Stimulated activated CD4-positive, alpha-beta T cell treated with anti-CD3 and anti-CD28 coated beads, TNF-alpha, amount 100 ng/mL, for 1 hour (primary cell): ENCODE measurements at regions not wholly inside any gene's neighbourhood (a gene's known extent, or its start where the extent isn't known, plus 50 kb on each side); places are given as distances from the start of the nearest gene placed in this dataset.

Experiments
- DNase-seq, 3 donors: peaks; one replicate each; pipeline ENCODE4 v3.0.0-alpha.2; 2020; ENCODE audit warnings: low read depth in 3 of 3, low spot score in 1 of 3

DNA sequence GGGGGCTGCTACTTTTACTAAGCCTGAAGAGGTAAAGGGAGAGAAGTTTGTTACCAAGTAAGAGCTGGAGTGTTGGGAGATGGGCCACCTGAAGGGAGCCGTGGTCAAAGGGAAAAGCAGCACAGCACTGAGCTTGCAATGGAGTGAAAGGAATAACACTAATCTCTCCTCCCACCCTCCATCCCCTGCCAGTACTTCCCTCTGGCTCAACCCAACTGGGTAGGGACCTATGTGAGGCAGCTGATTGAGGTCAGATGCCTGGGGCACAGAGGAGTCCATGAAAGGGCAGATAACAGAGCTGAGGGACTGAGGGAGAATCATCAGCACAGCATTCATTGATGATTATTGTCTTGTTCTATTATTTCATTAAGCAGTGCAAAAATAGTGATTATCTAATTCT, 212.4 kb upstream of the TBC1D5 start:
- no peak for DNase-seq

DNA sequence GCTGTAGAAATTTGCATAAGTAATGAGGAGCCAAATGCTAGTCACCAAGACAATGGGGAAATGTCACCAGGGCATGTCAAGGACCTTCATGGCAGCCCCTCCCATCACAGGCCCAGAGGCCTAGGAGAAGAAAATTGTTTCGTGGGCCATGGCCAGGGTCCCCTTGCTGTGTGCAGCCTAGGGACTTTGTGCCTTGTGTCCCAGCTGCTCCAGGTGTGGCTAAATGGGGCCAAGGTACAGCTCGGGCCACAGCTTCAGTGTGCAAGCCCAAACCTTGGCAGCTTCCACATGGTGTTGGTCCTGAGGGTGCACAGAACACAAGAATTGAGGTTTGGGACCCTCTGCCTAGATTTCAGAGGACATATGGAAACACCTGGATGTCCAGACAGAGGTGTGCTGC, 208.8 kb upstream of the TBC1D5 start:
- no peak for DNase-seq

DNA sequence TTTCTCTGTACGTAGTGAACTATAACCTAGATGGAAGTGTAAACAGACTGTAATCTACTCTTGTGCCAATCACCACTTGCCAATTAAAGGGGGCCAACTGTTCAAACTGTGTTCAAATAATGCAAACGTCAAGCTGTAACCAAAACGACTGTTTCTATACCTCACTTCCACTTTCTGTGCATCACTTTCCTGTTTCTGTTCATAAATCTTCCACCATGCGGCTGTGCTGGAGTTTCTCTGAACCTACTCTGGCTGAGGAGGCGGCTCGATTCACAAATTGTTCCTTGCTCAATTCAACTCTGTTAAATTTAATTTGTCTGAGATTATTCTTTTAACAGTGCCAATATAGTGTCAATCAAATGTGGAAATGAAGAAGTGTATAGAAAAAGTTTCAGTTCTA, 206.7 kb upstream of the TBC1D5 start:
- no peak for DNase-seq

DNA sequence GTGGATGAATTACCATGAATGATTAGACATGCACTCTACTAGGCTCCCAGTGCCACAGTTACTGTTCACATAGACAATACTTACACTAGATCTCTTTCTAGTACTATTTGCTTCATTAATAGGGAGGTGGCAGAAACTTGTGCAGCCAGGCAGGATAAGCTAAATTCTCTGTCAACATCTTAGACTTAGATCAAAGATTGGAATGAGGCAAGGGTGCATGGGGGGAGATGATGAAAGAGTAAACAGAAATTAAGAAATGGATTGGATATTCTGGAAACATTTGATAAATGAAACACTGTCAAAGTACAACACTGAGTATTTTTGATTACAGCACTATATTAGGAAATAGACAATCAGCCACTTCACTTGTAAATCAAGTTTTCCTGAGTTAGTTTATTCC, 205.4 kb upstream of the TBC1D5 start:
- no peak for DNase-seq

DNA sequence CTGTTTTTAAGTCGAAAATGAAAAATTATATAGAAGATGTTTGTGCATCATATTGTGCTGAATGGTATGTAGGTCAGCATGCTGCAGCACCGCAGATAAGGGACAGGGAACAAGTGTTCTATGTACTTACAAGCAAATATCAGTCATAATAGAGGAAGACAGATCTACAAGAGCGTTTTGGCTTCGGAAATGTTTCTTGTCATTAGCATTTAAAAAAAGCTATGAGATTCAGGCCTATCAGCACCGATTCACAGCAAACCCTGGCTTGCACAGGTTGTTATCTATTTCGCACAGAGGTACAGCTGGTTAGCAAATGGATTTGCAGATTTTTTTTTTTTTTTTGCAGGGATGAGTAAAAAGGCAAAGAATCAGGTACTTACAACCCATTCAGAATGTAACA, 204.2 kb upstream of the TBC1D5 start:
- DNase-seq: no peak

DNA sequence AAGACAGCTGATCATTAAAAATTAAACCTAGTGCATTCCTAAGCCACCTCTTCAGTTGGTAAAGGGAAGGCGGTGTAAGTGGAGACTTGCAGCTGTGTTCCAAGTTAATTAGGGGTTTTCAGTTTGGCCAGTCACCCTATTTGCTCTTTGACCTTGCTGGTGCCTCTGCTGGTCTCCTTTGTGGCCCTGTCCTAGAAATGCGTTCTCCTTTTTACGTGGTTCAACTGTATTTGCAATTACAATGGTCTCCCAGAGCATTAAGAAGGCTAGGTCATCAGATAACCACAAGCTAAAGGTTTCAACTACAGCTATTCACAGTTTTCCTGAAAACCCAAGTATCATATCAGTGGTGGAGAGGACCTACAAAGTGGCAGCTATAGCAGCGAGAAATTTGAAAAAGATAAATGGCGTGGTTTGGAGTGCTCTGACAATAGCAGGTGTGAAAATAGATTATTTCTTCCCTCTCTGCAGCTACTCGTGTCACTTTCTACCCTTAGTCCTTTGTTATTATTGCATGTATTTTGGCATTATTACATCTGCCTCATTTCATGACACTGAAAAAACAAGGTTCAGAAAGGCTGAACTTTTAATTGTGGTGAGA, 203.5 kb upstream of the TBC1D5 start:
- no peak for DNase-seq

DNA sequence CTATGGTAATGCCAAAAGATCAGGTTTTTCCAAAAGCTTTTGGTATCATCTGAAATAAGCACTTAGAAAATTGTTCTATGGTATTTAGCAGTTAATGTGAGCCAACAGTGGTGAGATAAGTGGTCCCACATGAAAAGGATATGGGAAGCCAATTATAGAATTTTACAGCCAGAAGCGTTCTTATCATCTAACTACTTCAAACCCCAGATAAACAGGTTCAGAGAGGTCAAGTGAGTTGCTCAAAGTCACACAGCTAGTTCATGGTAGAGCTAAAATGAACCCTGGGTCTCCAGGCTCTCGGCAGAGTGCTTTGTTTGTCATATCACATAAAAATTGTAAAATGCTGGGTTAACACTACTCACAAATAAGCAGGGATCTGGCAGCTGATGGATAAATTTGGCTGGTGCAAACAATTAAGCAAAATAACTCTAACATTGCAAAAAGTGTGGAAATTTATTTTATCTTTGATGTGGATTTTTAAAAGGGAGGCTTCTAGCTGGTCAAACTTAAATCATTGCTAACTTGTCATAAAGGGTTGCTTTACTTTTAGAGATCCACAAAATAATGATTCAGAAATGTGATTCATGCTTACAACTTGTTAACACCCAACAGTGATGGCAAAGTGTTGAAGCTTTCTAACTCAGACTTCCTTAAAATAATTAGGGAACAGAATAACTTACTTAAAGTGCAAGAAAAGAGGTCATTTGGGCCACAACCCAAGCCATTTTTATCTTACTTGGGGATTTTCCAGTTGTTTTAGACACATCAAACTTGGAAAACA, 202.8 kb upstream of the TBC1D5 start:
- DNase-seq: no peak

DNA sequence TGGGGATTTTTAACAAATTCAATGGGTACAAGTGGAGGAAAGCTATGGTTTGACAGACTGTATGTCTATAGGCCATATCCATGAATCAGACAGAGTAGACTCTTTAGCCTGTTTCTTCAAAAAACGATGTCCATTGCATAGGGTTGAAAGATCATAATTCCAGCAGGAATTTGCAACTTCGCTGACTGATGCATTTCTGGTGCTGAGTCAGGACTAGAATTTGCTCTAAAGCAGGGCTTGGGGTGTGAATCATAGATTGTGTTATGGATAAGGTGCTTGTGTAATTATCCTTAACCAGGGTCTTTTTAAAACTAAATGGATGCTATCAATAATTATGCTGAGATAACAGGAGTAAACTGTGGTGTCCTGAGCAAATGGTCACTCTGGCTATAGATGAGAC, 200.4 kb upstream of the TBC1D5 start:
- no peak for DNase-seq

DNA sequence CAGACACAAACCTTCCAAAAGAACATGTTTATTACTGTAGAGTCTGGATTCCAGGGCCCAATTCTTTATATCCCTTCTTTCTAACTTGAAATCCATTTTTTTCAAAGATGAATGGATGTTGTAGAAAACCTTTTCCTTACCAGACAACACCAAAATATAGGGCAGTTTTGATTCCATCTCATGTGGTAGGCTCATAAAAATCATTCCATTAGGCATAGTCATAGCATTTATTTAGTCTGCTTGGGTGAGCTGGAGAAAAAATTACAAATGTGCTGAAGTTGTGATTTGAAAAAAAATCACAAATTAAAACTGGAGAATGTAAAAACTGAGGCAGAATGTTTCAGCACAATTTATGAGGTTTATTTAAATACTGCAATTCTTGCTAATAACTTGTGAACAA, 199.3 kb upstream of the TBC1D5 start:
- DNase-seq: no peak

DNA sequence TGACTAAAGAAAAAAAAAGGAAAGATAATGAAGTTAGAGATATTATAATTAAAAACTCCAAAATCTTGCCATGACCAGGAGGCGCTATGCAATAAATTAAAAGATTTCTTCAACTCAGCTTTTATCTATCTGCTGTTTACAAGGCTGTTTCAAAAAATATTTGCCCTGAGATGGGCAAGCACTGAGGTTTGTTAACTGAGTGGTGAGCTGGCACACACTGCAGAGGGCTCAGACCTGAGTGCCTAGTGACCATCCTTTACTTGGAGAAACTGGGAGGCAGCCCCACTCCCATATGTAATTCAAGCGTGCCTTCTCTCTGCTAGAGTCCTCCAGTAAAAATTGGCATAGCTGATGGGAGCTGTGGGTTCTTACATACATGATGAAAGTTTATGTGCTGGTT, 198.7 kb upstream of the TBC1D5 start:
- no peak for DNase-seq

DNA sequence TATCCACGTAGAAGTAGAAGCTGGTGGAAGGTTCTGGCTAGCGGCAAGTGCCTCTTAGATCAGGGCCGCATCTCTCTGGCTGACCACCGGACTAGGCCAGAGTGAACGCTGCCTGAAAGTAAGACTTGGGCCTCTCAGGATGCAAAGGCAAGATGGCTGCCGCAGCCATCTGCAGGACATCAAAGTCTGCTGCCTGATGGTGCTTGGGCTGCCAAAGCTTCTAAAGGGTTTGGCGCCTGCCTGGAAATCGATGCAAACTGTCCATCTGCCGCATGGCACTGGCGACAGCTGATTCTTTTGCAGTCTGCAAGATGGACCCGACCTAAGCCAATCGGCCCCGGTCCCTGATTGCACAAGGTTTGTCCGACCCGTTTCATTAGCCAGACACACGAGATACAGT, 196.7 kb upstream of the TBC1D5 start:
- no peak for DNase-seq

DNA sequence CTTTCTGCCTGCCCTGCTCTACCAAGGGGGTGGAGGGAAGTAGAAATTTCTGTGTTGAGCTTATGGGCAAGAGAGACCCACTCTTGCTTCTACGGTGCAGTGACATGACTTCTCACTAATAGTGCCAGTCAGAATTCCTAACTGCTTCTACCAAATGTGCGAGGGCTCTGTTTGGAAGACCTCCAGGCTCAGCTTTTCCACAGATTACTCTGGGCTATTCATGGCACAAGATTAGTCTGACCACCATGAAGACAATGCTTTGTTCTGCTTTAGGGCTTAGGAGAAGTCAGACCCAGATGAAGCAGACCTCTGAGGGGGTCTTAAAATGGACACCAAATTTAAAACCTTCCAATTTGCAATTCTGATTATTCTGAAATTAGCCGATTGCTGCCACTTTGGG, 195.9 kb upstream of the TBC1D5 start:
- no peak for DNase-seq

DNA sequence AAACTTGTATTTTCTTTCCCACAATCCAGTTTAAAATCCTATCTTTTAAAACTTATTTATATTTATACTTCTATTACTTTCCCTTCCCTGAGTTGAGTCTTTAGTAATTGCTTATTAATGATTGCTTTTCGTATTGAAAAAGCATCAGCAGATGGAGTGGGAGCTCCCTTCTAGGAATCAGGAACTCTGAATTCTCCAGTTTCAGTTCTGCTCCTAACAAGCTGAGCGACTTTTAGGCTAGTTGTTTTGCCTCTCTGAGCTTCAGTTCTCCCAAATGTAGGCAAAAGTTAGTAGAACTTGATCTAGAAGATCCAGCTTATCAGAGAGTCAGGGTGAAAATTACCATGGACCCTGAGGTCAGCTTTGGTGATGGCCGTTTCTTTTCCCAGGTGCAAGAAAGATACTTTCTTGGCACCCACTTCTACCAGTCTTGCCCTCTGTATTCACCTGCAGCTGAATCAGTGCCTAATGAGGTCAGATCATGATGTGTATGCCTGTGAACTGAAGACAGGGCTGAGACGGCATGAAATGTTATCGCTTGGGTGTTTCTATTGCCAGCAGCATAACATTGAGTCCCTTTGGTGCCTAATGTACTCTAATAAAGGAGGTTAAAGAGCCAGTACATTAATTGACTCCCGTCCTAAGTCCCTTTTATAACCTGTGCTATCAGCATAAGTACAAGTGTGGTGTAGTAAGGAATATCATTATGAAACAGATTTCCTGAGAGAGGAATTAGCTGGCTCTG, 194.5 kb upstream of the TBC1D5 start:
- DNase-seq: no peak

DNA sequence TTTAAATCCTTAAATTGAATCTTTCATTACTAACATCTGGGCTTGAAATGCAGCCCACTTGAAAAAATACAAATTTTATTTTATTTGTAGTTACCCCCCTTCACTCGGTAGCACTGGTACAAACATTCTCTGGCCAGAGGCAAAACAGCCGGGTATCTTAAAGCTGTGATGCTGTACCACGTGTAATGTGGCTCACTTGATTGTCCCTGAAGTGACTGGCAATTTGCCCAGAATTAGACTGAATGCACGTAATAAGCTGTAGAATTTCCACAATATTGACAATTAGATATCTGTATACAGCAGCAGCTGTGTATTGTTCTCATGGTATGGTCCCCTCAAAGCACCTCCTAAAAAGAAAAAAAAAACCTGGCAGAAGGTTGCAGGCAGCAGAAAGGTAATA, 192.8 kb upstream of the TBC1D5 start:
- DNase-seq: no peak

DNA sequence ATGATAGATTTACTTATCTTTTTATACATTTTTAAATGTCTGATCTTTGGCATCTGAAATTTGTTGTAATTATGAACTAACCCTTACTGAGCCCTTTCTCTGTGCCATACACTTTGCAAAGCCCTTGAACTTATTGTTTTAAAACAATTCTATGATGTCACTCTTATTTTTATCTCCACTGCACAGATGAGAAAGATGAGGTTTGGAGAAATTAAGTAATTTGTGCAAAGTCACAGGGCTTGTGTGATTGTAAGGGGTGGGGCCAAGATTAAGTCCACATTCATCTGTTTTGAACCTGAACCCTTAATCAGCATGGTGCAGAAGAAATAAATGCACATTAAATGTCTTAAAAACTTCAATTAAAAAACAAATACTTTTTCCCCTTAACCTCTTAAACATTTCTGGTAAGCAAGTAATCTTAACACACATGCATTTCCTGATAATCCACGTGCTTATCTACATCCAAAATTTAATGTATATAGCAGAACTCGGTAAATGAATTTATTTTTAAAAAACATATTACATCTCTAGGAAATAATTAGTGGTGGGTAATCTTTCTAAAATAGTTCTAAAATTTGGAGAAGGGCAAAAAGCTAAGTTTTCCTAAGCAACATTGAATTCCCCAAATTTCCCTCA, 189.8 kb upstream of the TBC1D5 start:
- no peak for DNase-seq

DNA sequence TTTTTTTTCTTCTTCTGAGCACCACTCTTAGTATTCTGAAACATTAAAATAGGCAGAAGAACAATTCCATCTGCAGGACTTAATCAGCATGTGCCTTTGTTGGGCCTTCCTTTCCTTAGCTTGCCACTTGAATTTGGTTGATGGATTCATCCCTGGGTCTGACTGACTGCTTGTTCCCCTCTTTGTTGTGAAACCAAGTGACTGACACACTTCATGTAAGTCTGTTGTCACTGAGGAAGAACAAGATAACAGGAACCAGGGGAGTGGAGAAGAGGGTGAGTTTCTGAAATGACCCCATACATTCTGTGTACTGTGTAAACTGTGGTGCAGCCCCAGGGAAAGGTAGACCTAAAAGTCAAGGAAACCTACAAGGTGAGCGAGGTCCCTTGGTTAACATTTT, 188.7 kb upstream of the TBC1D5 start:
- no peak for DNase-seq

DNA sequence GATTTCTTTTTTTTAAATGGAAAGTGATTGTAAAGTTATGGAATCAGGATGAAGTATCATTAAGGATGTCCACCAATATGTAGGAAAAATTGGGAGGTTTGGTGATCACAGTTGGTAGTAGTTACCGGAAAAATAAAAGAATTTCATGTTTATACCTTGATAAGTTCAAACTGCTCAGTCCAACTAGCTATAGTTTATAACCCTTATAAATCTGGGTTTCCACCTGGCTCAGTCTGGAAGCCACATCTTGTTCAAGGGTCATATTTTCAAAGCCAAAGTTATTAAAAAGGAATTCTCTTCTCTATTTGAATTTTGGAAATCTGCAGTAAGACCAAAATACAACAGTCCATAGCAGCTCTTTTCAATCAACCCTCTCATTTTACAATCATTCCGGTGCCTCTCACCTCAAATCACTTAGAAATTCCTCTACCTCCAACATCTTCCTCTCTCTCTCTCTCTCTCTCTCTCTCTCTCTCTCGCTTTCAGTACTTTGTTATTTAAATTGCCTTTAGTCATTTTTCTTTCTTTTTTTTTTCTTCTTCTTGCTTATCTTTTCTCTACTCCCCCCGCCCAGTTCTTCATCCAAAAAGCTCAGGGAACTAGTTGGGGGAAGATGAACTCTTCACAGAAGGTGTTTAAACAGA, 186.2 kb upstream of the TBC1D5 start:
- no peak for DNase-seq

DNA sequence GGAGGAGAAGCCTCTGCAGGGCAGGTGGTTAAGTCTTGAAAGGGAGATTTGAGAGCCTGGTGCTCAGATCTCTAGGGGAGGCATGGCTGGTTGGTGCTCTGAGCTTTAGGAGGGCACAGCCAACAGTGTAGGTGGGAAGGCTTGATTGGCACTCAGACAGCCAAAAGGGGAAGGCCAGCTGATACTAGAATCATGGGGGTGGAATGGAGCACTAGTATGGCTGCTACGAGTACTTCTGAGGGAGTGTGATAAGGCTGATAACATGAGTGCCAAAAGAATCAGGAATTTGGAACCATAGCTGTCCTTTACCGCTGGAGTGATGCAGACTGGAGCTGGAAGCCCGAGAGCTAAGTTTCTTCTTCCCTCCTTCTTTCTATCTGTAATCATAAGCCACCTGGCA, 184.6 kb upstream of the TBC1D5 start:
- no peak for DNase-seq

DNA sequence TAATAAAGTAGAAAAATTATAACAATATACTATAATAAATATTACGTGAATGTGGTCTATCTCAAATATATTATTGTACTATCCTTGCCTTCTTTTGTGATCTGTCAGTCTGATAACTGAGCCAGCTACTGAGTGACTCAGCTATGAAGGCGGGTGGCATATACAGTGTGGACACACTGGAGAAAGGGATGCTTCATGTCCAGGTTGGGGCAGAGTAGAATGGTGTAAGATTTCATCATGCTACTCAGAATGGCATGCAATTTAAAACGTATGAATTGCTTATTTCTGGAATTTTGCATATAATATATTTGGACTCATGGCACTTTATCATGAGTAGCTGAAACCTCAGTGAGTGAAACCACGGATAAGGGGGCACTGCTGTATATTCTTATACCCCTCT, 172.9 kb upstream of the TBC1D5 start:
- no peak for DNase-seq

DNA sequence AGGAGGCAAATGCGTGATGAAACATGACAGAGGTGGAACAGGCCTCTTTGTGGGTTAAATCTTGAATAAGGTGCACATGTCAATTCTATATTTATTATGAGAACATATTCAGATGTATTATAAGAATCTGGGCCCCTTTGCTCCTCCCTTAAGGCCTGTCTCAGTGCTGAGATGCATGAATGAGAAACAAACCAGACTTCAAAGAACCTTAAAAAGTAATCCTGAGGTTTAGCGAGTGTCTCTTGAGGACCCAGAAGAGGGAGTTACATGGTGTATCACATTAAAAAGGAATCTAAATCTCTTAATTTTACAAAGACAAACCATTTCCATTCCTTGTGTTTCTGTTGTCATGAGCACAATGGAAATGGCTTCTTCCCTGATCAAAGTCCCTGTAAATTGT, 170.9 kb upstream of the TBC1D5 start:
- DNase-seq: no peak

DNA sequence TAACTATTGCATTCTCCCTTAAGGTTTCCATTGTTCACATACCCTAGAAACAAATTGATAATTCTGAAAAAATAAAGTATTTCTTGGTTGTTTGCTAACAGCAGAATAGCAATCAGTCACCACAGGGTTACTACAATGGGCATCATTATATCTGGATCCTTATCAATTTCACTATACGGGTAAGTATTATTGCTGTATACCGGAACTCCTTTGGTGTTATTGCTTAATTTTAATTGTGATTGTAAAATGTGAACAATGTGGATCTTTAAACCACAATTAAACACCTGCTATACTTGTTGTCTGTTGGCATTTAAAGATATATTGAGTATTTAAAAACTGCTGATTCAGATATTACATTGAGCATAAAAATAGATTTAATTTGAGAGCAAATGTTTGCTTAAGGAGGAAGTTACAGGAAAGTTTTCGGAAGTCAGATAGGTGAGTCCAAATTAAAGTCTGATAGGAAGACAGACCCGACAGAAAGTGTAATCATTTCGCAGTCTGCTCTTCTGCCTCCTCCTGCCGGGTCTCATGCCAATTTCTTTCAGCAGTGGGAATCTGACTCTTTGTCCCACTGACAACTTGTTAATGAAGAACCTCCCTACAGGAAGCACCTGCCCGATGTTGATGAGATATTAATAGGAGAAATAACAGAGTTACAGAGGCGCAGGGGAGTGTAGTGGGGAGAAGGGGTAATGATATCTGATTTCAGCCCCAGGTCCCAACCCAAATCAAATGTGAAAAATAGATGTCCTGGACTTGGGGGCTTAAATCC, 169.7 kb upstream of the TBC1D5 start:
- no peak for DNase-seq
